GM18520 (cell line): ENCODE measurements at regions not wholly inside any gene's neighbourhood (a gene's known extent, or its start where the extent isn't known, plus 50 kb on each side); places are given as distances from the start of the nearest gene placed in this dataset.

Experiments
- ATAC-seq: cut with Tn5 transposase; IDR thresholded peaks from one replicate; pipeline ENCODE4 v1.9.1; 2021; ENCODE audit not compliant: unreplicated experiment

- no peak for ATAC-seq
Measured at GRCh38 chr11:38315151-38315550, 1717.1 kb upstream of the RAG2 start.

DNA sequence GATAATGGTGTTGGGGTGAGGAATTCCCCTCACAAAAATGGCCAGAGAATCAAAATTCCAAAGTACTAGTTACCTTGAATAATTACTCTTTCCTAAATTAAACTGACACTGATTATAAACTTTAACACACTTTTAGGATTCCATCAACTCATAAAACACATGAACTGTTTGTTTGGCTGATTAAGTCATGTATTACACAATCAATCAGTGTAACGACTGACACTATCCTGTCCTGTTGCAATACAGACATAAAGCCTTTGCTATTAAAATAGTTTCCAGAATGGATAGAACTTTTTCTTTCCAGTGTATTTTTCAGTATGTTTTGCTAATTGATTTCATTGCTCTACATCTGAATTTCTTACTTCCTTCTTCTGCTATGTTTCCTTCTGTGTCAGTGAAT is 1709.4 kb upstream of the RAG2 start:
- no peak for ATAC-seq

DNA sequence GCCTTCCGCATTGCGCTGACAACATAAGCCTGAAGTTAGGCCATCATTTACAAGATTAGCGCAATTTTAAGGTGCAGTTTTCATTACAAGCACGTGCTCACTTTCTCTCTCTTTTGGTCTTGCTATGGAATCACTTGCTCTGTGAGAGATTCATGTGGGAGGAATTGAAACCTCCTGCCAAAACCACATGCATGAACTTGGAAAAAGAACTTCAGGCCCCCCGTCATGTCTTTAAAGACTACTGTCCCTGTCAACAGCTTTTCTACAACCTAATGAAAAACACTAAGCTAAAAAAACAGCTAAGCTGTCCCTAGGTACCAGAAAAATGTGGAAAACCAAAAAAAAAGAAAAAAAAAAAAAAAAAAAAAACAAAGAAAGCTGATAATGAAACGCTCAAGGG is 1707.6 kb upstream of the RAG2 start:
- no peak for ATAC-seq

DNA sequence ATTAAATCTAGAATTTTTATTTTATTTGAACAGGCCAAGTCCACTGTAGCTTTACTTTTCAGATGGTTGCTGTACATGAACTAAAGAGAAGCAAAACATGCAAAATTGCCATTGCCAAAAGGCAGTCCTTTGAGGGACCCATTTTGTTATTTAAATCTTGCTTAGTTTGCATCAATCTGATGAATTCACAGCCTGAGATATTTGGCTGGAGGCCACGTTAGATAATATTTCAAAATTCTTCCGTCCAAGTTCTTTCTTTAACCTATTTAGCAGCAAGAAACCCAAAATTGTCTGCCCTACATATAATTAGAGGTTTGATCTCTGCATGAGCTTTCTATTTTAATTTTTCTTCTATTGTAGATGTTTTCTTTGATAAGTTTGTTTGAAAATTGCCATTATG is 1706.9 kb upstream of the RAG2 start:
- ATAC-seq = no peak

GRCh38 chr11:38302564-38302963 is 1704.5 kb upstream of the RAG2 start:
- no peak for ATAC-seq

- no peak for ATAC-seq
Measured at GRCh38 chr11:38300570-38300969, 1702.5 kb upstream of the RAG2 start.

DNA sequence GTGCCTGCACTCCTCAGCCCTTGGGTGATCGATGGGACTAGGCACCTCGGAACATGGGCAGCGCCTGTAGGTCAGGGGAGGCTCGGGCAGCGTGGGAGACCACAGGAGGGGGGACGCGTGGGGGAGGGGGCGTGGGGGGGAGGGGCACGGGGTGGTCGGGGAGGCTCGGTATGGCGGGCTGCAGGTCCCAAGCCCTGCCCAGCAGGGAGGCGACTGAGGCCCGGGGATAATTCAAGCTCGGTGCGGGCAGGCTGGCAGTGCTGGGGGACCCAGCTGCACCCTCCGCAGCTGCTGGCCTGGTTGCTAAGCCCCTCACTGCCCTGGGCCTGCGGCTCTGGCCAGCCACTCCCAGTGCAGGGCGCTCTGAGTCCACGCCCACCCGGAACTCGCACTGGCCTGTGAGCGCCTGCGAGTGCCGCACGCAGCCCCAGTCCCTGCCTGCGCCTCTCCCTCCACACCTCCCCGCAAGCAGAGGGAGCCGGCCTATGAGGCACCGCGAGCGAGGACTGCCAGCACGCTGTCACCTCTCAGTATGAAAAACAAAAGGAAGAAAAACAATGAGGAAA is 1698.3 kb upstream of the RAG2 start:
- ATAC-seq = no peak

DNA sequence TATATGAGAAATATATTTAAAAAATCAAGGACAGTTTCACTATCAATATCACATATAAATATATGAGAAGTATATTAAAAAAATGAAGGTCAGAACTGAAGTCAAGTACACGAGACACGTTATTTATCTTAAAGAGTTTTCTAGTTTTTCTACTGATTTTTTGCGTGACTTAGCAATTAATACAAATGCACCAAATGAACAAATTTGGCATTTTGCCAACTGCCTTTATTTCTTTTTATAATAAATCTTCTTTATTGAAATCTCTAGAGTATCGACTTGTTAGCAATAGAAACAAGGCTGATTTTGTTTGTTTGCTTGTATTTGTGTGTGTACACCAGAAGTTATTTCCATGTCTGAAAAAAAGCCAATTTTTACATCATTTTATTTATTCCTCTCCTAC is 1684.7 kb upstream of the RAG2 start:
- no peak for ATAC-seq

GRCh38 chr11:38278457-38279141 is 1680.6 kb upstream of the RAG2 start:
- ATAC-seq = no peak

GRCh38 chr11:38274031-38274430 is 1676.0 kb upstream of the RAG2 start:
- no peak for ATAC-seq

- no peak for ATAC-seq
Measured at GRCh38 chr11:38272376-38272775, 1674.3 kb upstream of the RAG2 start.

DNA sequence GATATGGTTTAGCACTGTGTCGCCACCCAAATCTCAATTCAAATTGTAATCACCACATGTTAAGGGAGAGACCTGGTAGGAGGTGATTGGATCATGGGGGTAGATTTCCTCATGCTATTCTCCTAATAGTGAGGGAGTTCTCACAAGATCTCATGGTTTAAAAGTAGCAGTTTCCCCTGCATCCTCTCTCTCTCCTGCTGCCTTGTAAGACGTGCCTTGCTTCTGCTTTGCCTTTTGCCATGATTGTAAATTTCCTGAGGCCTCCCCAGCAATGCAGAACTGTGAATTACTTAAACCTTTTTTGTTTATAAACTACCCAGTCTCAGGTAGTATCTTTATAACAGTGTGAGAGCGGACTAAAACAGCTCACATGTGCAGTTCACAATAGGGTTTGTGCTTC is 1668.7 kb upstream of the RAG2 start:
- no peak for ATAC-seq

DNA sequence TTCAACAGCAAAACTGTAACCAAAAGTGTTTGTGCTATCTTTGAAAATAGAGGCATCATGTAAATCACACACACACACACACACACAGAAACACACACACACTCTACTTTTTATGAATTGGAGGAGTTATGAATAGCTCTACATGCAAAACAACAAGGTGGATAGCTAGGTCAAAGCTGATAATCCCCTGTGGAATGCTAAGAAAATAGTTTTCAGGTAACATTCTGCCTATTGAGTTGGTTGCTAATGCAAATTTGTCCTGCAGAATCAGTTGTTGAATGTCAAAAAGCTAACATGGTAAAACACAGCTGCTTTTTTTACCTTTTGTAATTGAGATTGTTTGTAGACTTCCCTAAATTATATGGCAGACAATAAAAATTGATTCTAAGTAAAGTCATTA is 1658.4 kb upstream of the RAG2 start:
- ATAC-seq = no peak

GRCh38 chr11:38254913-38255312 is 1656.9 kb upstream of the RAG2 start:
- ATAC-seq = no peak

DNA sequence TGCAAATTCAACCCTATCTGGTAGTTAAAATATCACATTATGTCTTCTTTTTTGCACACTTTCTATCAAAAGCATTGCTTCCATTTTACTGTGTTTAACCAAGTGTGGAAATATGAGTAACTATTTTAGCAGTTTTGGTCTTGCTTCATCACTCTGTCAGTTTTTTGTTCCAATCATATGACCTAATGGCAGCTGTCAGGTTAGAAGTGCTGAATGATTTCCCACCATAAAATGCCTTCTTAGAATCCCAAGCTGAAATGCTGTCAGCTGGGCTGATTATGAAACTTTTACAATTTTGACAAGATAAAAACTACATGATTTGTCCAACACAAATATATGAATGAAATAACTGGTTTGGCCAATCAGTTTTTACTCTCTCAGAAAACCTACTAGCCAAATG is 1654.6 kb upstream of the RAG2 start:
- ATAC-seq = no peak

DNA sequence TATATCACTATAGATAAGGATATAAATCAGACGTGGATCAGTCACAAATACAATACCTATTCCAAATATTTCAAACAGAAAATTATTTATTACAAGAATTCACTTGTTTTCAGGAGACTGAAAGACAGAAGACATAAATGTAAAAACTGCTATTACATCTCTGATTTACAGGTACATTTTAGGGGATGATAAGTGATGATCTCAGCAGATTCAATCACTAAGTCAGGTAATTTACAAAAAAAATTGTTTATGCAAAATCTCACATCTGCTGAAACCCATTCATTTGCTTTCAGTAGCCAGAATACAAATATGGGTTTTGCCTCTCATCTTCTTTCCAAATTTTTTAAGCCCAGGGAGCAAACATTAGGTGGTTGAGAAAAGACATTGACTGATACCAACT is 1648.4 kb upstream of the RAG2 start:
- ATAC-seq = no peak

- no peak for ATAC-seq
Measured at GRCh38 chr11:38226684-38227083, 1628.6 kb upstream of the RAG2 start.

DNA sequence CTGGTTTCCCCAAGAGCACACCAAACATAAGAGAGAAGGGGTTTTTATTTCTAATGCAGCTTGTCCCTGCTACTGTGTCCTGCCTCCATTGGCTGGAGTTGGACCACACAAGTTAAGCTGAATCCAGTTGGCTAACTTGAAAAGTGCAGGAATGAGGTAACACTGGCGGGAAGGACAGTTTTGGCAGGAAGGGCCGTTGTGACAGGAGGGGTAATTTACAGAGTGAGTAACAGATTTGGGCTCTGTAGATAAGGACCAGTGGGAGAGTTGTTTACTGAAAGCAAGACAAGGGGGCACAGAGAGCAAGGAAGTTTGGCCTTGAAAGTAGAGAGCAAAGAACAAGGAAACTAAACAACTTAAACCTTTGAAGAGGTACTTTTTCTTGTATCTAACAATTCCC is 1623.3 kb upstream of the RAG2 start:
- ATAC-seq = no peak

DNA sequence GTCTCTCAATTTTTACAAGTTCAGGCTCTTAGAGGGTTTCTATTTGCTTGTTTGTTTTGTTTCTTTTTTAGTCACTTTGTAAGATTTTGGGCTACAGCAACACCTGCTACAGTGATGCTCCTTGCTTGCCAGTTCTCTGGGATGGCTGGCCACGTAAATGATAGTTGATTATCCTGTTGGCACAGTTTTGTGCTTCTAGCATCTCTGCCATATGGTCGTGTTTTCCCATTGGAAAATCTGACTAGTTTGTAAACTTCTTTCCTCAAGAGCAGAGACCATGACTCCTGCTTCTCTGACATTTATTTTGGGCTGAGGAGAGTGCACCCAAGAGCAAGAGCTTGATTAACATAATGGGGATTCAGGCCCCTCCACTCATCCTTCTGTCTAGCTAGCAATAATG is 1621.6 kb upstream of the RAG2 start:
- no peak for ATAC-seq

DNA sequence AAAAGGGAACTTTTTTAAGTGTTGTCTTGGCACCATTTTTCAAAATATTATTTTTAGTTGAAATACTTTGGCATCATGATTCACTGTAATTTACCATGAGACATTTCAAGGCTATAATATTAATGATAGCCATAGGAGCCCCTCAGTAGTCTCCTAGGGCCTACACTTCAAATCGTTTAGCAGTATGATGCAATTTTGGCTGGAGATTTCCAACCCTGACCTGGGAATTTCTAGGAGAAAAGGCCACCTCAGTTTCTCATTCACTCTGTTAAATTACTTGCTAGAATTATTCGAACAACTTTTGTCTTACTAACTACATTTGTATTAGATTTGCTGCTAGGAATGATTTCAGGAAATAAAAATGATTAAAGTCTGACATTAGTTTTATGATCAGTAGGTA is 1610.9 kb upstream of the RAG2 start:
- no peak for ATAC-seq

DNA sequence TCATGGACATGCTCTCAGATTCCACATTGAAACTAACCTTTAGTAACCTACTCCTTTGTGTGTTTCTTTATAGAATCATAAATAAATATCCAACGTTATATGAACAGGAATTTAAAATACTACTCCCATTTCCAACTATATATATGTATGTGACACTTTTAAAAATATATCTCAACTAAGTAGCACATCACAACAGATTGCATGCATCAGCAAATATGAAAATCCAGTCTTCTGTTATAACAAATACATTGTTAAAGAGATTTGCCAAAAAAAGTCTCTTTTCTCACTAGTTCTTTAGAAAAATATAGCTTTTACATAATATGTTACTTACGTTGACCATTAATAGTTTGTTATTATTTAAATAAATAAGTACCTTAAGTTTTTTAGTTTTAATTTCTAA is 1608.6 kb upstream of the RAG2 start:
- ATAC-seq = no peak

DNA sequence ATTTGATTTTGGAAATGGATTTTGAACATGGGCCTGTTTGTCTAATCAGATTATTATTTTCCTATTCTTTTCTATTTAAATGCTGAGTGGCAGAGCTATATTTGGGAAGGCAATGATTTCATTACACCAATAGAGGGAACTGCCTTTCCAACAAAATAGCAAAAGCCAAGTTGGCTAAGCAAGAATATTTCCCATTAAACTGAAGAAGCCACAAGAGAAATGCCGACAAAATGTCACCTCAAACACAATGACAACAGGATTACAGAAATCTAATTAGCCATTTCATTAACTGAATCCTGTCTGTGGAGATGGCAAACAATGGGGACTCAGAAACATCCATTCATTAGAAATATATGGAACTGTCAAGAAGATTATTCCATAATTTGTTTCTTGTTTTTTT is 1593.1 kb upstream of the RAG2 start:
- no peak for ATAC-seq

- no peak for ATAC-seq
Measured at GRCh38 chr11:38182126-38182866, 1584.3 kb upstream of the RAG2 start.
